CD4-positive, alpha-beta T cell (primary cell): ENCODE measurements at regions not wholly inside any gene's neighbourhood (a gene's known extent, or its start where the extent isn't known, plus 50 kb on each side); places are given as distances from the start of the nearest gene placed in this dataset.

Experiments used
- ATAC-seq: fragments of 200-7000 bp; cut with Tn5 transposase; one replicate; pipeline ENCODE4 v1.10.0; 2022; ENCODE audit warnings: mild to moderate bottlenecking; ENCODE audit not compliant: poor library complexity
- CTCF ChIA-PET: fragments of 350-600 bp; sonication (Branson Sonifier 250); formaldehyde crosslinking; loops from one replicate; lab custom pipeline; 2021; ENCODE audit warnings: antibody characterized with exemption, inconsistent platforms; lab: Charles Lee
- POLR2A ChIA-PET: fragments of 350-600 bp; sonication (Branson Sonifier 250); formaldehyde crosslinking; loops from one replicate; lab custom pipeline; 2021; ENCODE audit warnings: antibody characterized with exemption, inconsistent platforms; lab: Charles Lee
- DNase-seq, 14 experiments: peaks; one replicate each; pipeline ENCODE4 v3.0.0-alpha.2; 2013 to 2020; ENCODE audit warnings: mixed read lengths in 2 of 14
- H3K27ac ChIP-seq, 2 donors: one replicate each; pipeline versions ENCODE4 v1.5.1 to v1.7.0; 2013; ENCODE audit warnings: low read length in 2 of 2, low read depth in 1 of 2, mild to moderate bottlenecking in 1 of 2
- H3K27me3 ChIP-seq, 2 experiments: 1 replicate in 1 of 2; 2 replicates in 1 of 2; pipeline versions ENCODE4 v1.6.1 to v1.7.0; 2013; ENCODE audit warnings: low read length in 2 of 2, control low read depth in 1 of 2, mild to moderate bottlenecking in 1 of 2, moderate library complexity in 1 of 2; ENCODE audit not compliant: insufficient read depth in 2 of 2, control insufficient read depth in 1 of 2
- H3K36me3 ChIP-seq: one replicate; pipeline ENCODE4 v1.6.1; 2013; ENCODE audit warnings: low read length, control low read depth; ENCODE audit not compliant: insufficient read depth
- H3K4me1 ChIP-seq: one replicate; pipeline ENCODE4 v1.6.1; 2013; ENCODE audit warnings: low read length, control low read depth; ENCODE audit not compliant: insufficient read depth
- H3K4me3 ChIP-seq: one replicate; pipeline ENCODE4 v1.5.1; 2013; ENCODE audit warnings: mild to moderate bottlenecking, low read length, moderate library complexity
- H3K9me3 ChIP-seq, 2 experiments: 1 replicate in 1 of 2; 2 replicates in 1 of 2; pipeline versions ENCODE4 v1.6.1 to v1.7.0; 2013; ENCODE audit warnings: low read length in 2 of 2, mild to moderate bottlenecking in 2 of 2, control low read depth in 1 of 2, moderate library complexity in 1 of 2; ENCODE audit not compliant: control insufficient read depth in 1 of 2, insufficient read depth in 1 of 2
- H3K27ac Mint-ChIP-seq: one replicate; pipeline ENCODE4 v1.8.0; 2020; ENCODE audit warnings: mixed read lengths
- H3K27me3 Mint-ChIP-seq: one replicate; pipeline ENCODE4 v1.8.0; 2021; ENCODE audit warnings: mixed read lengths
- H3K36me3 Mint-ChIP-seq: one replicate; pipeline ENCODE4 v1.8.0; 2021; ENCODE audit warnings: low read depth, mixed read lengths
- H3K4me1 Mint-ChIP-seq: one replicate; pipeline ENCODE4 v1.8.0; 2021; ENCODE audit warnings: low read depth, mixed read lengths
- H3K4me3 Mint-ChIP-seq: one replicate; pipeline ENCODE4 v1.8.0; 2020; ENCODE audit warnings: mild to moderate bottlenecking, mixed read lengths
- H3K9me3 Mint-ChIP-seq: one replicate; pipeline ENCODE4 v1.8.0; 2020; ENCODE audit warnings: mixed read lengths
- intact Hi-C, 2 experiments: fragments of 100-400 bp; cut with DNase I in 1 of 2; cut with micrococcal nuclease in 1 of 2; formaldehyde crosslinking; loops; one replicate each; pipeline versions ENCODE4 v1.15.1 to v1.9.0; 2023 to 2025; cut with DNase I, micrococcal nuclease
- TF ChIP-seq, protein P1 (sequence below): fragments of 200-600 bp; IDR thresholded peaks from one replicate; pipeline ENCODE4 v1.8.0; 2022; ENCODE audit warnings: antibody characterized with exemption, mild to moderate bottlenecking

DNA sequence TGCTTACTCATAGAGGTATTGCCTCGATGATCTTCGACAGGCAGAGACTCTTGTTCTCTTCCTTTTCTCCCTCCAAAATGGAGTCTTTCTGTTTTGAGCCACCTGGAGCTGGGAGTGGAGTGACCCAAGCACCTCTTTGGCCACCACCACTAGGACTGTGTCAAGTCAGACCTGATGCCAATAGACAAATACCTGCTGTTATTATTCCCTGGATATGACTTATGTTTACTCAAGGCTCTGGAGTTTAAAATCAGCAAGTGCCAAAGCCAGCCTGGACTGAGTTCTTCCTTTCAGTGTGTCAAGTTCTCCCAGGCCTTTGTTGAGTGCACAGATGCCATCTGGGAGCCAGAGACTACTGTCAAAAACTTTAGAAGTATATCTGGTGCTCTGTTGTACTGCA is 130.2 kb upstream of the SLC6A14 start:
- POLR2A ChIA-PET, result no interaction called here
- CTCF ChIA-PET, result no interaction called here
- no peaks in the 10 kb centered on the region for H3K27me3 ChIP-seq
- Mint-ChIP-seq H3K36me3 (no peaks in the 10 kb centered on the region), H3K4me1 (no peaks in the 10 kb centered on the region), H3K27ac (no peak overlapping the region), H3K9me3 (peaks cover 2% of the 10 kb centered on the region), H3K27me3 (no peaks in the 10 kb centered on the region), H3K4me3 (no peak overlapping the region)
- TF ChIP-seq, protein P1, sequence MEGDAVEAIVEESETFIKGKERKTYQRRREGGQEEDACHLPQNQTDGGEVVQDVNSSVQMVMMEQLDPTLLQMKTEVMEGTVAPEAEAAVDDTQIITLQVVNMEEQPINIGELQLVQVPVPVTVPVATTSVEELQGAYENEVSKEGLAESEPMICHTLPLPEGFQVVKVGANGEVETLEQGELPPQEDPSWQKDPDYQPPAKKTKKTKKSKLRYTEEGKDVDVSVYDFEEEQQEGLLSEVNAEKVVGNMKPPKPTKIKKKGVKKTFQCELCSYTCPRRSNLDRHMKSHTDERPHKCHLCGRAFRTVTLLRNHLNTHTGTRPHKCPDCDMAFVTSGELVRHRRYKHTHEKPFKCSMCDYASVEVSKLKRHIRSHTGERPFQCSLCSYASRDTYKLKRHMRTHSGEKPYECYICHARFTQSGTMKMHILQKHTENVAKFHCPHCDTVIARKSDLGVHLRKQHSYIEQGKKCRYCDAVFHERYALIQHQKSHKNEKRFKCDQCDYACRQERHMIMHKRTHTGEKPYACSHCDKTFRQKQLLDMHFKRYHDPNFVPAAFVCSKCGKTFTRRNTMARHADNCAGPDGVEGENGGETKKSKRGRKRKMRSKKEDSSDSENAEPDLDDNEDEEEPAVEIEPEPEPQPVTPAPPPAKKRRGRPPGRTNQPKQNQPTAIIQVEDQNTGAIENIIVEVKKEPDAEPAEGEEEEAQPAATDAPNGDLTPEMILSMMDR, result no peak
- no peaks in the 10 kb centered on the region for H3K4me1 ChIP-seq
- no peak overlapping the region for H3K4me3 ChIP-seq
- intact Hi-C loops, result no loop called here
- no peaks in the 10 kb centered on the region for H3K36me3 ChIP-seq
- no peak for DNase-seq
- no peak overlapping the region for H3K27ac ChIP-seq
- no peak for ATAC-seq
- H3K9me3 ChIP-seq, result peaks cover 0 to 3% of the 10 kb centered on the region in 2 experiments

DNA sequence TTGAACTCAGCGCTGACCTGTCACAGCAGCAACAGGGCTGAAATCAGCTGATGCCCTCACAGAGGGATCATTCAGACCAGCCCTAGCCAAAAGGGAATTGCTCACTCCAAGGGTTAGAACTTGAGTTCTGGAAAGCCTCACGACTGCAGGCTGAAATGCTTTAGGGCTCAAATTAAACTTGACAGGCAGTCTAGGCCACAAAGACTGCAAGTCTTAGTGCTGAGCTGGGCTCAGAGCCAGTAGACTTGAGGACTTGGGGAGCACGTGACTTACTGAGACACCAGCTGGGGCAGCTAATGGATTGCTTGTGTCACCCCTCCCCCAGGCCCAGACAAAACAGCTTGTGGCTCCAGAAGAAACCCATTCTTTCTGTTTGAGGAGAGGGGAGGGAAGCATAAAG is 119.0 kb upstream of the SLC6A14 start:
- TF ChIP-seq, protein P1, result no peak
- Histone ChIP-seq H3K36me3 (no peaks in the 10 kb centered on the region), H3K9me3 (peaks cover 0 to 4% of the 10 kb centered on the region in 2 experiments), H3K4me1 (no peaks in the 10 kb centered on the region), H3K27me3 (no peaks in the 10 kb centered on the region), H3K27ac (no peak overlapping the region), H3K4me3 (no peak overlapping the region)
- Mint-ChIP-seq H3K36me3 (no peaks in the 10 kb centered on the region), H3K27ac (no peak overlapping the region), H3K4me1 (no peaks in the 10 kb centered on the region), H3K27me3 (no peaks in the 10 kb centered on the region), H3K9me3 (no peaks in the 10 kb centered on the region), H3K4me3 (no peak overlapping the region)
- ATAC-seq (no peak), DNase-seq (no peak)
- ChIA-PET POLR2A (no interaction called here), CTCF (no interaction called here)
- intact Hi-C loops, result no loop called here

DNA sequence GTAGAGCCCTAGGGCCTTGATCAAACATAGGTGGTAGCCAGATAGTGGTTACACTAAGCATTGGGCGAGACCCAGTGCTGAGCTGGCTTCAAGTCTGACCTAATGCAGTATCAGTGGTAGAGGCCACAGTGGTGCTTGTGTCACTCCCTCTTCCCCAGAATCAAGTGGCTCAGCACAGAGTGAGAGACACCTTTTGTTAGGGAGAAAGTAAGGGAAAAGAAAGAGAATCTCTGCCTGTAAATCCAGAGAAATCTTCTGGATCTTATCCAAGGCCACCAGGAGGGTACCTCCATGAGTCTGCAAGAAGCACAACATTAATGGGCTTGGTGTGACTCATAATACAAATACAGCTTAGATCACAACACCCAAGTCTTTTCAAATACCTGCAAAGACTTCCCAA is 117.7 kb upstream of the SLC6A14 start:
- no peaks in the 10 kb centered on the region for H3K27me3 ChIP-seq
- peaks cover 0 to 4% of the 10 kb centered on the region in 2 experiments for H3K9me3 ChIP-seq
- intact Hi-C loops, result no loop called here
- TF ChIP-seq, protein P1, result no peak
- no peaks in the 10 kb centered on the region for H3K27me3 Mint-ChIP-seq
- no peaks in the 10 kb centered on the region for H3K36me3 ChIP-seq
- no peaks in the 10 kb centered on the region for H3K4me1 Mint-ChIP-seq
- no peaks in the 10 kb centered on the region for H3K36me3 Mint-ChIP-seq
- H3K9me3 Mint-ChIP-seq, result no peaks in the 10 kb centered on the region
- no peak overlapping the region for H3K4me3 ChIP-seq
- no peak overlapping the region for H3K27ac ChIP-seq
- POLR2A ChIA-PET, result no interaction called here
- CTCF ChIA-PET, result no interaction called here
- H3K4me3 Mint-ChIP-seq, result no peak overlapping the region
- DNase-seq (no peak), ATAC-seq (no peak)
- no peaks in the 10 kb centered on the region for H3K4me1 ChIP-seq
- no peak overlapping the region for H3K27ac Mint-ChIP-seq
